ENCODE measurements at regions not wholly inside any gene's neighbourhood (a gene's known extent, or its start where the extent isn't known, plus 50 kb on each side); places are given as distances from the start of the nearest gene placed in this dataset.
"Not testable (repeated sequence)": the region's sequence is repeated elsewhere in the genome, so short reads cannot be mapped to it uniquely, and the experiment has no call there.

DNA sequence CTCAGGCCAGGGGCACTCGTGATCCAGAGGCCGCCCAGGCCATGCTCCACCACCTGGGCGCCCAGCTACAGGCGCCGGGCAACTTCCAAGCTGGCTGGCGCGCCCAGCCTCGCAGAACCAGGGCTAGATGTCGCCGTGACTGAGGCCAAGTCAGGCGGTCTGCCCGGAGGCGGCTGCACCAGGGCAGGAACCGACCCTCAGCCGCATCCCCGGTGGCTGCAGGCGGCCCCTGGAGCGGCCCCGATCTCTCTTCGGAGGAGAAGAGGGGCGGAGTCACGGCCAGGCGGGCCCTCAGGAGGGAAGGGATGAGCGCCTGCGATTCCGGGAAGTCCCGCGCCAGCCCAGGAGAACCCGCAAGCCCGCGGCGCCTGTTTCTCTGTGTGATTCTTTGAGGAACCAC, 63.2 kb upstream of the GPR39 start:
- not testable (repeated sequence) for TF ChIP-seq POLR2A (IDR thresholded peaks at IDR 0.05)
- TF ChIP-seq, protein P1, sequence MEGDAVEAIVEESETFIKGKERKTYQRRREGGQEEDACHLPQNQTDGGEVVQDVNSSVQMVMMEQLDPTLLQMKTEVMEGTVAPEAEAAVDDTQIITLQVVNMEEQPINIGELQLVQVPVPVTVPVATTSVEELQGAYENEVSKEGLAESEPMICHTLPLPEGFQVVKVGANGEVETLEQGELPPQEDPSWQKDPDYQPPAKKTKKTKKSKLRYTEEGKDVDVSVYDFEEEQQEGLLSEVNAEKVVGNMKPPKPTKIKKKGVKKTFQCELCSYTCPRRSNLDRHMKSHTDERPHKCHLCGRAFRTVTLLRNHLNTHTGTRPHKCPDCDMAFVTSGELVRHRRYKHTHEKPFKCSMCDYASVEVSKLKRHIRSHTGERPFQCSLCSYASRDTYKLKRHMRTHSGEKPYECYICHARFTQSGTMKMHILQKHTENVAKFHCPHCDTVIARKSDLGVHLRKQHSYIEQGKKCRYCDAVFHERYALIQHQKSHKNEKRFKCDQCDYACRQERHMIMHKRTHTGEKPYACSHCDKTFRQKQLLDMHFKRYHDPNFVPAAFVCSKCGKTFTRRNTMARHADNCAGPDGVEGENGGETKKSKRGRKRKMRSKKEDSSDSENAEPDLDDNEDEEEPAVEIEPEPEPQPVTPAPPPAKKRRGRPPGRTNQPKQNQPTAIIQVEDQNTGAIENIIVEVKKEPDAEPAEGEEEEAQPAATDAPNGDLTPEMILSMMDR (IDR thresholded peaks at IDR 0.05): not testable (repeated sequence)

Data from esophagus squamous epithelium (tissue), 4 donors.